H9 (cell line): ENCODE measurements at regions not wholly inside any gene's neighbourhood (a gene's known extent, or its start where the extent isn't known, plus 50 kb on each side); places are given as distances from the start of the nearest gene placed in this dataset.

ENCODE experiments used
- DNase-seq: peaks from one replicate; pipeline ENCODE4 v3.0.0-alpha.2; 2017
- H2AFZ ChIP-seq: one replicate; pipeline ENCODE4 v1.6.1; 2013; ENCODE audit warnings: mild to moderate bottlenecking, low read length, control low read depth, moderate library complexity
- H2AK5ac ChIP-seq: 2 replicates; pipeline ENCODE4 v1.6.1; 2013; ENCODE audit warnings: low read length, control low read depth, mixed read lengths; ENCODE audit not compliant: insufficient read length
- H2BK120ac ChIP-seq: one replicate; pipeline ENCODE4 v1.6.1; 2013; ENCODE audit warnings: low read depth, mild to moderate bottlenecking, low read length, control low read depth, inconsistent platforms; ENCODE audit not compliant: poor library complexity, severe bottlenecking
- H2BK12ac ChIP-seq: 2 replicates; pipeline ENCODE4 v1.6.1; 2013; ENCODE audit warnings: low read length, control low read depth, mixed read lengths, low read depth; ENCODE audit not compliant: insufficient read length
- H2BK15ac ChIP-seq: 2 replicates; pipeline ENCODE4 v1.6.1; 2013; ENCODE audit warnings: low read depth, low read length, control low read depth
- H2BK20ac ChIP-seq: one replicate; pipeline ENCODE4 v1.6.1; 2013; ENCODE audit warnings: low read depth, mild to moderate bottlenecking, low read length, control low read depth, inconsistent platforms; ENCODE audit not compliant: poor library complexity, severe bottlenecking
- H2BK5ac ChIP-seq: 2 replicates; pipeline ENCODE4 v1.6.1; 2013; ENCODE audit warnings: low read length, control low read depth, mixed read lengths; ENCODE audit not compliant: insufficient read length
- H3K14ac ChIP-seq: 2 replicates; pipeline ENCODE4 v1.6.1; 2013; ENCODE audit warnings: low read length, control low read depth; ENCODE audit not compliant: insufficient read depth
- H3K18ac ChIP-seq: 2 replicates; pipeline ENCODE4 v1.6.1; 2013; ENCODE audit warnings: low read depth, mild to moderate bottlenecking, mixed read lengths, low read length, control low read depth; ENCODE audit not compliant: insufficient read length
- H3K23ac ChIP-seq: 2 replicates; pipeline ENCODE4 v1.6.1; 2013; ENCODE audit warnings: low read length, control low read depth, mixed read lengths, low read depth; ENCODE audit not compliant: insufficient read length
- H3K23me2 ChIP-seq: 2 replicates; pipeline ENCODE4 v1.6.1; 2013; ENCODE audit warnings: low read depth, mild to moderate bottlenecking, mixed read lengths, low read length, control low read depth; ENCODE audit not compliant: insufficient read length, poor library complexity, severe bottlenecking
- H3K27ac ChIP-seq: 2 replicates; pipeline ENCODE4 v1.5.1; 2013; ENCODE audit warnings: low read length, control low read depth, mixed read lengths, low read depth; ENCODE audit not compliant: insufficient read length
- H3K27me3 ChIP-seq: 2 replicates; pipeline ENCODE4 v1.6.1; 2013; ENCODE audit warnings: low read length, control low read depth, inconsistent platforms; ENCODE audit not compliant: insufficient read depth
- H3K4ac ChIP-seq: 2 replicates; pipeline ENCODE4 v1.6.1; 2013; ENCODE audit warnings: low read depth, mild to moderate bottlenecking, control low read depth, inconsistent platforms, low read length, moderate library complexity
- H3K4me1 ChIP-seq: 2 replicates; pipeline ENCODE4 v1.6.1; 2013; ENCODE audit warnings: low read length, control low read depth, inconsistent platforms; ENCODE audit not compliant: insufficient read depth
- H3K4me2 ChIP-seq: 2 replicates; pipeline ENCODE4 v1.6.1; 2013; ENCODE audit warnings: low read length, control low read depth, mixed read lengths; ENCODE audit not compliant: insufficient read length, insufficient read depth
- H3K56ac ChIP-seq: 2 replicates; pipeline ENCODE4 v1.6.1; 2013; ENCODE audit warnings: low read depth, mild to moderate bottlenecking, mixed read lengths, low read length, control low read depth; ENCODE audit not compliant: insufficient read length
- H3K79me1 ChIP-seq: 2 replicates; pipeline ENCODE4 v1.6.1; 2013; ENCODE audit warnings: low read depth, mild to moderate bottlenecking, moderate library complexity, low read length, control low read depth, inconsistent platforms; ENCODE audit not compliant: insufficient read depth, poor library complexity, severe bottlenecking
- H3K79me2 ChIP-seq: 2 replicates; pipeline ENCODE4 v1.6.1; 2013; ENCODE audit warnings: low read length, control low read depth, inconsistent platforms; ENCODE audit not compliant: insufficient read depth
- H3K9ac ChIP-seq: 2 replicates; pipeline ENCODE4 v1.6.1; 2013; ENCODE audit warnings: low read length, control low read depth, mixed read lengths; ENCODE audit not compliant: insufficient read length; ENCODE audit errors: extremely low read depth
- H3K9me3 ChIP-seq: one replicate; pipeline ENCODE4 v1.6.1; 2013; ENCODE audit warnings: low read depth, low read length, inconsistent platforms; ENCODE audit not compliant: control insufficient read depth
- H3T11ph ChIP-seq: one replicate; pipeline ENCODE4 v1.6.1; 2013; ENCODE audit warnings: mild to moderate bottlenecking, low read length, control low read depth, inconsistent platforms
- H4K20me1 ChIP-seq: one replicate; pipeline ENCODE4 v1.6.1; 2013; ENCODE audit not compliant: control insufficient read depth, insufficient read length, insufficient read depth
- H4K5ac ChIP-seq: 2 replicates; pipeline ENCODE4 v1.6.1; 2013; ENCODE audit warnings: low read depth, mild to moderate bottlenecking, mixed read lengths, low read length, control low read depth; ENCODE audit not compliant: insufficient read length
- H4K8ac ChIP-seq: replicated peaks from 2 replicates; pipeline ENCODE4 v1.6.1; 2013; ENCODE audit warnings: low read length, control low read depth, mixed read lengths, low read depth; ENCODE audit not compliant: insufficient read length
- H4K91ac ChIP-seq: 2 replicates; pipeline ENCODE4 v1.6.1; 2013; ENCODE audit warnings: low read depth, mild to moderate bottlenecking, moderate library complexity, mixed read lengths, low read length, control low read depth; ENCODE audit not compliant: insufficient read length
- H3K27ac Mint-ChIP-seq, 3 experiments: 2 replicates in 2 of 3; 3 replicates in 1 of 3; pipeline ENCODE4 v1.8.0; 2020 to 2021; ENCODE audit warnings: mixed read lengths in 3 of 3, mild to moderate bottlenecking in 1 of 3, moderate library complexity in 1 of 3
- H3K27me3 Mint-ChIP-seq: 2 replicates; pipeline ENCODE4 v1.8.0; 2021; ENCODE audit warnings: low read depth, mild to moderate bottlenecking, moderate library complexity, mixed read lengths
- H3K36me3 Mint-ChIP-seq, 3 experiments: 2 replicates in 2 of 3; 3 replicates in 1 of 3; pipeline ENCODE4 v1.8.0; 2020 to 2021; ENCODE audit warnings: low read depth in 3 of 3, mixed read lengths in 3 of 3; ENCODE audit not compliant: insufficient read depth in 1 of 3
- H3K4me1 Mint-ChIP-seq, 2 experiments: 2 replicates each; pipeline ENCODE4 v1.8.0; 2020; ENCODE audit warnings: mixed read lengths in 2 of 2
- H3K4me3 Mint-ChIP-seq, 2 experiments: 2 replicates in 1 of 2; 3 replicates in 1 of 2; pipeline ENCODE4 v1.8.0; 2020 to 2021; ENCODE audit warnings: mild to moderate bottlenecking in 2 of 2, mixed read lengths in 2 of 2, moderate library complexity in 1 of 2
- H3K9me3 Mint-ChIP-seq, 2 experiments: 2 replicates in 1 of 2; 3 replicates in 1 of 2; pipeline ENCODE4 v1.8.0; 2020; ENCODE audit warnings: mild to moderate bottlenecking in 2 of 2, mixed read lengths in 2 of 2, moderate library complexity in 1 of 2
- WGBS: extraction: QIAGEN DNeasy Blood & Tissue Kit; methylation state at CpG from one replicate; pipeline ENCODE4 v1.1.7; 2013; ENCODE audit warnings: missing lambda C conversion rate, low lambda C conversion rate, mixed read lengths; ENCODE audit not compliant: insufficient read length; ENCODE audit errors: extremely low coverage; 5-methylcytosine and 5-hydroxymethylcytosine counted together
- TF ChIP-seq, protein P1 (sequence below): fragments of 200-600 bp; sonication (generic); conservative IDR thresholded peaks from 3 replicates; pipeline ENCODE4 v1.8.0; 2021; ENCODE audit warnings: antibody characterized with exemption, mild to moderate bottlenecking

DNA sequence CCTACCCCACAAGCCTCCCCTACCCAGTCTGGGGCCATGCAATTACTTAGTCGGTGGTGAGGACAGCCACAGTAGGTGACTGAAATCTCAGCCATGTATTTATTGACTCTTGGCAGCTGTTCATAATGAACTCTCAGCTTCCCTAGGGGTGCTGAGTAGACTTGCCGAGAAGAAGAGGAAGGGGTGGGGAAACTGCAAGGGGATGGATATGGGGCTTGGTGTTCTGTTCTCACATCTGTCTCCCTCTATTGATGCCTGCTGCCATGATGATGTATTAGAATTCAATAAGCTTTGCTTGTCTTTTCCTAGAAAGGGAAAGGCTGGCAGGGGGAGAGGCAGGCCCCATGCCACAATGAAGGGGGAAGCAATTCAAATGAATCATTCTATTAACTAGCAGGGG lies 112.9 kb downstream of the GP2 start:
- Histone ChIP-seq H2BK120ac (no peak overlapping the region), H2BK12ac (no peak overlapping the region), H3K9ac (no peak overlapping the region), H3T11ph (no peak overlapping the region), H3K27ac (no peak overlapping the region), H3K9me3 (no peaks in the 10 kb centered on the region), H2BK15ac (no peak overlapping the region), H3K4ac (no peak overlapping the region), H2AK5ac (no peak overlapping the region), H3K4me1 (no peaks in the 10 kb centered on the region), H3K14ac (no peak overlapping the region), H3K18ac (no peak overlapping the region), H3K4me2 (no peak overlapping the region), H3K23me2 (no peaks in the 10 kb centered on the region), H3K23ac (no peak overlapping the region), H3K79me2 (no peaks in the 10 kb centered on the region), H4K5ac (no peak overlapping the region), H4K91ac (no peak overlapping the region), H3K79me1 (no peaks in the 10 kb centered on the region), H2AFZ (no peak overlapping the region), H4K20me1 (no peaks in the 10 kb centered on the region), H4K8ac (no peak overlapping the region), H2BK20ac (no peak overlapping the region), H2BK5ac (no peak overlapping the region), H3K27me3 (no peaks in the 10 kb centered on the region), H3K56ac (no peak overlapping the region)
- no peaks in the 10 kb centered on the region; a peak in 3 of 5 replicates for H3K9me3 Mint-ChIP-seq
- TF ChIP-seq, protein P1, sequence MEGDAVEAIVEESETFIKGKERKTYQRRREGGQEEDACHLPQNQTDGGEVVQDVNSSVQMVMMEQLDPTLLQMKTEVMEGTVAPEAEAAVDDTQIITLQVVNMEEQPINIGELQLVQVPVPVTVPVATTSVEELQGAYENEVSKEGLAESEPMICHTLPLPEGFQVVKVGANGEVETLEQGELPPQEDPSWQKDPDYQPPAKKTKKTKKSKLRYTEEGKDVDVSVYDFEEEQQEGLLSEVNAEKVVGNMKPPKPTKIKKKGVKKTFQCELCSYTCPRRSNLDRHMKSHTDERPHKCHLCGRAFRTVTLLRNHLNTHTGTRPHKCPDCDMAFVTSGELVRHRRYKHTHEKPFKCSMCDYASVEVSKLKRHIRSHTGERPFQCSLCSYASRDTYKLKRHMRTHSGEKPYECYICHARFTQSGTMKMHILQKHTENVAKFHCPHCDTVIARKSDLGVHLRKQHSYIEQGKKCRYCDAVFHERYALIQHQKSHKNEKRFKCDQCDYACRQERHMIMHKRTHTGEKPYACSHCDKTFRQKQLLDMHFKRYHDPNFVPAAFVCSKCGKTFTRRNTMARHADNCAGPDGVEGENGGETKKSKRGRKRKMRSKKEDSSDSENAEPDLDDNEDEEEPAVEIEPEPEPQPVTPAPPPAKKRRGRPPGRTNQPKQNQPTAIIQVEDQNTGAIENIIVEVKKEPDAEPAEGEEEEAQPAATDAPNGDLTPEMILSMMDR: no peak
- no peaks in the 10 kb centered on the region for H3K36me3 Mint-ChIP-seq
- H3K27ac Mint-ChIP-seq: no peak overlapping the region
- peaks cover 2% of the 10 kb centered on the region; the same call in 1 of the 2 replicates for H3K27me3 Mint-ChIP-seq
- no CpG with 5 or more reads among the region's 2 CpGs for WGBS
- H3K4me3 Mint-ChIP-seq: no peak overlapping the region
- DNase-seq: no peak
- peaks cover 4 to 12% of the 10 kb centered on the region in 2 experiments for H3K4me1 Mint-ChIP-seq
